ENCODE measurements at regions not wholly inside any gene's neighbourhood (a gene's known extent, or its start where the extent isn't known, plus 50 kb on each side); places are given as distances from the start of the nearest gene placed in this dataset.
"Not testable (repeated sequence)": the region's sequence is repeated elsewhere in the genome, so short reads cannot be mapped to it uniquely, and the experiment has no call there.

DNA sequence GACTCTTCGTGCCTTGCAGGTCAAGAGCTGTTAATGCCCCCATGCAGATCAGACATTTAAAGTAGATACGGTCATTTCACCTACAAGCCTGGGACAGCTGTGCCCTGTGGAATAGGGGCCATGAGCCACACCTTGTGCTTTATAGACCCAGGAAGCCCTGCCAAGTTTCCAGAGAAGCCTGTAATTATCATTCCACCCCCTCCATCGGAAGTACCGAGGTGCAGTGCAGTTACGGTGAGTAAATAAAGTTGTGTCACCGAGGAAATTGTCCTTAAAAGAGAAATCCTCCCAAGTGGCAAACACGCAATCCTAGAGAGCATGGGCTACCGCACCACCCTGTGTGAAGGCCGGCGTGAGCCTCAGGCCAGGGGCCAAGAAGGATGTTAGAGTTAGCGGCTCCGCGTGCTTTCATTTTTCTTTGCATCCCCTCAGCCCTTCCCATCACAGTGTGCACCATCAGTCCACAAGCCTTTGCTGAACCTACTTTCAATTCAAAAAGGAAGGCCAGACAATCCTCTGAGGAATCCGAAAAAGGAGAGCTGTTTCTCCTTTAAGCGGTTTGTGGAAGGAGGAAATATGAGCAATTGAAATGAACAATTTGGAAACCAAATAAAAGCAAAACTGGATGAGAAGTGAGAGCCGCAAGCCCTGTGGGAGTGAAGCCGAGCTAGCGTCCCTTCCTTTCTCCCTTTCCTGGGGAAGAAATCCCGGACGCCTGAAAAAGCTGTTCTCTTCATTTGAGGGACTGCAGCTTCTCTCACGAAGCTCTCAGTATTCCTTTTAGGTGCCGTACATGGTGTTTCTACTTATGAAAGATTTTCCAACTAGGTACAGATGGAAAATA is 183.3 kb upstream of the PDE10A start:
- in situ Hi-C loops (cut with MboI; ENCODE audit: low pct_unique_long_range_greater_than_20kb in 2 of 9, low sequenced_read_pairs in 9 of 9, unreplicated experiment in 9 of 9), result no loop called here
- H3K27ac ChIP-seq, result no peak overlapping the region
- peaks cover 62 to 72% of the 10 kb centered on the region in 2 donors for H3K4me1 ChIP-seq (replicated peaks in 1 of 2)
- peak in 2 of 8 experiments; percentile 44 to 56 for ATAC-seq (replicated peaks in 6 of 8)
- WGBS, 10 experiments, result 3 to 88% (median 71%) methylated on average over 1 to 17 of the region's 22 CpGs; no CpG with 5 or more reads in 1 of the 10 experiments
- H3K4me3 ChIP-seq, result no peak overlapping the region

- H3K27ac ChIP-seq, result no peak overlapping the region
- in situ Hi-C loops (cut with MboI; ENCODE audit: low pct_unique_long_range_greater_than_20kb in 2 of 9, low sequenced_read_pairs in 9 of 9, unreplicated experiment in 9 of 9), result no loop called here
- H3K4me3 ChIP-seq, result no peak overlapping the region
- peak in 5 of 8 experiments; percentile 18 to 56 (median 36) for ATAC-seq (replicated peaks in 6 of 8)
- 17 to 74% (median 54%) methylated on average over 2 to 3 of the region's 3 CpGs; no CpG with 5 or more reads in 3 of the 10 experiments for WGBS, 10 experiments
- peaks cover 62 to 72% of the 10 kb centered on the region in 2 donors for H3K4me1 ChIP-seq (replicated peaks in 1 of 2)
Measured at GRCh38 chr6:165845493-165845892, 182.5 kb upstream of the PDE10A start.

- in situ Hi-C loops (cut with MboI; ENCODE audit: low pct_unique_long_range_greater_than_20kb in 2 of 9, low sequenced_read_pairs in 9 of 9, unreplicated experiment in 9 of 9), result no loop called here
- 30 to 50% (median 40%) methylated on average over 2 to 4 of the region's 4 CpGs; no CpG with 5 or more reads in 2 of the 10 experiments for WGBS, 10 experiments
- peaks cover 62 to 67% of the 10 kb centered on the region in 2 donors for H3K4me1 ChIP-seq (replicated peaks in 1 of 2)
Measured at GRCh38 chr6:165844801-165845364, 181.8 kb upstream of the PDE10A start.

DNA sequence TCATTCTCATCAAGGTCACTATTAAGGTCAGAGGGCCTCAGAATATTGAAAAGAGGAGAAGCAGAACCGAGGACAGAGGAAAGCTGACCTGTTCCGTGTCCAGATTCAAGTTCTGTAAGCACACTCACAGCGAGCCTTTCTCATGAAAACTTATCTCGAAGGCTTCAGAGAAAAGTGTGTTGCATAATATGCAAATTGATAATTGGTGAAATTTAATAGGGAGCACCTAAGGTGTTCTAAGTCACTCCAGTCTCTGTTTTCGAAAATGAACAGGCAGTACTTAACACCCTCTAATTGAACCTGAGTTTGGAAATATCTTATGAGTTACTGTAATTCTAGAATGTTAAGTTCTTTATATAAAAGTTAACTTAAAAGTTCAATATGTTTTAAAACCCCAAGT is 181.2 kb upstream of the PDE10A start:
- WGBS, 10 experiments, result 20 to 100% (median 54%) methylated on average over 1 to 5 of the region's 5 CpGs

More at GRCh38 chr6:165844801-165845364, 181.8 kb upstream of the PDE10A start:
- Histone ChIP-seq H3K4me3 (no peak overlapping the region), H3K27ac (no peak overlapping the region)
- peak in 1 of 8 experiments; percentile 28 for ATAC-seq (replicated peaks in 6 of 8)

DNA sequence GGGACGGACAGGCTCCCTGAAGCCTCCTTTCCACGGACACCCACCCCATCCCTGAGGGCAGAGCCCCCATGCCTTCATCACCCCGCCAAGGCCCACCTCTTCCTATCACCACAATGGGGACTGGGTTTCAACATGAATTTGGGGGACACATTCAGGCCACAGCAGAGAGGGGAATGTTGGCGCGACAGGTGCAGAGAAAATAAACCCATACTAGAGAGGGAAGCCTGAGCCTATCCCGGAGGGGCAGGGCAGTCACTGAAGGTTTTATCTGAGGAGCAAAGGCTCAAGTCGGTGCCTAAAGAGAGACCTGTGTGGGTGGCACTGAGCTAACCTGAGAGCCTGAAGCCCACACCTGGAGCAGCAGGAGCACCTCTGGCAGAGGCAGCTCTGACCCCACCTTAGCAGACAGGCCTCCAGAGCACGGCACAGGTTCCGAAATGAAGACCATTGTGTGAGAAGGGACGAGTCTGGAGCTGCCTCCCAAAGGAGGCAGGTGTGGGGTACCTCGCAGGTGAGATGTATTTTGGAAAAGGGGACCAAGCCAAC is 180.6 kb upstream of the PDE10A start:
- ATAC-seq (replicated peaks in 6 of 8), result no peak
- Histone ChIP-seq H3K4me1 (replicated peaks in 1 of 2) (peaks cover 53 to 56% of the 10 kb centered on the region in 2 donors), H3K27ac (no peak overlapping the region), H3K4me3 (no peak overlapping the region)
- in situ Hi-C loops (cut with MboI; ENCODE audit: low pct_unique_long_range_greater_than_20kb in 2 of 9, low sequenced_read_pairs in 9 of 9, unreplicated experiment in 9 of 9), result no loop called here
- 10 to 100% (median 84%) methylated on average over 1 to 9 of the region's 11 CpGs; no CpG with 5 or more reads in 5 of the 10 experiments for WGBS, 10 experiments

More for the DNA sequence above, 181.2 kb upstream of the PDE10A start:
- in situ Hi-C loops (cut with MboI; ENCODE audit: low pct_unique_long_range_greater_than_20kb in 2 of 9, low sequenced_read_pairs in 9 of 9, unreplicated experiment in 9 of 9), result no loop called here
- Histone ChIP-seq H3K4me3 (no peak overlapping the region), H3K27ac (no peak overlapping the region), H3K4me1 (replicated peaks in 1 of 2) (peaks cover 59 to 62% of the 10 kb centered on the region in 2 donors)
- ATAC-seq (replicated peaks in 6 of 8), result no peak

- ATAC-seq (replicated peaks in 6 of 8), result peak in 2 of 8 experiments; percentile 46 to 47
- Histone ChIP-seq H3K4me3 (no peak overlapping the region), H3K4me1 (replicated peaks in 1 of 2) (peaks cover 47 to 51% of the 10 kb centered on the region in 2 donors), H3K27ac (no peak overlapping the region)
- 7 to 83% (median 44%) methylated on average over 1 to 4 of the region's 5 CpGs; no CpG with 5 or more reads in 6 of the 10 experiments for WGBS, 10 experiments
- in situ Hi-C loops (cut with MboI; ENCODE audit: low pct_unique_long_range_greater_than_20kb in 2 of 9, low sequenced_read_pairs in 9 of 9, unreplicated experiment in 9 of 9), result no loop called here
Measured at GRCh38 chr6:165843121-165843520, 180.1 kb upstream of the PDE10A start.

DNA sequence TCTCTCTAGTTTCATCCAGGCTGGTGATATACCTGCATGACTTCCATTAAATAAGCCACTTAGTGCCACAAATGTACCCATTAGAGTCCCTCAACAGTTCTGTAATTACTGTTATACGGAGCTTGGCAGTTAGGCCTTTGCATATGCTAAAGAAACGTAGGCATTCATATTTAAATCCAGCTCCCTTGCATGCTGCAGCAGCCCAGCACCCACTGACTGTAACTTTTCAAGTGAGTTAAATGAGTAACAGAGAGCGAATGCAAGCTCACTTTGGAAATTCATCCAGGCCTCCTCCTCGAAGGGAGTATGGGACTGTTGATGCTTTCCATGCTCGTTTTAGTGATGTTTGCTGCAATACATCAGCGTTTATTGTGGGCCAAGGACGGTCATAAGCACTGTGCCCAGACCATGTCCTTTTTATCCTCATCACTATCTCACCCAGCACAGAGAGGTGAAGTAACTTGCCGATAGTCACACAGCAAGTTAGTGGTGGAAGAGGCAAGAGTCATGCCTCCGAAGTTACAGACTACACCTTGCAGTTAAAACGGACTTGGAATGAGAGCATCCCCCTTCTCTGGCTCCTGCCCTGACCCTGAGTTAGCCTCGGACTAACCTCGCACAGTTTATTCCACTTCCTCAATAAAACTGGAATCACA is 179.4 kb upstream of the PDE10A start:
- WGBS, 10 experiments, result 6 to 100% (median 39%) methylated on average over 2 to 9 of the region's 12 CpGs
- in situ Hi-C loops (cut with MboI; ENCODE audit: low pct_unique_long_range_greater_than_20kb in 2 of 9, low sequenced_read_pairs in 9 of 9, unreplicated experiment in 9 of 9), result no loop called here
- Histone ChIP-seq H3K27ac (no peak overlapping the region), H3K4me1 (replicated peaks in 1 of 2) (peaks cover 40 to 44% of the 10 kb centered on the region in 2 donors), H3K4me3 (no peak overlapping the region)
- peak in 4 of 8 experiments; percentile 38 to 58 (median 48) for ATAC-seq (replicated peaks in 6 of 8)

DNA sequence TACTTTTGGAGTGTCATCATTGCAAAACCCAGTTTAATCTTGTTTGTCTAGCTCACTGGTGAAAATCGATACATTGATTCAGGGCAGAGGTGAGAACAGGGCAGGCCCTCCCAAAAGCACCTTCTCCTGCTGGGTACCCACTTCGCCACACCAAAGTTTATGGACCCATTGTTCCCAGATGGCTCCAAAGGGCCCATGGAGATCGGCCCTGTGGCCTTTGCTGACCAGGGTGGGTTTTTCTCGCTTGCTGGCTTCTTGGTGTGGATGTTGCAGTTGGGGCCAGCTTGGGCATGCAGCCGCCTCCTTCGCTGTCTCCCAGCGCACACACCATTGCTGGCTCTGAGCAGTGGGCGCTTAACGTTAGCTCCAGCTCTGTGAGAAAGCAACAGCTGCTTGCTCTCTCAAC is 178.1 kb upstream of the PDE10A start:
- peaks cover 30 to 34% of the 10 kb centered on the region in 2 donors for H3K4me1 ChIP-seq (replicated peaks in 1 of 2)
- ATAC-seq (replicated peaks in 6 of 8), result no peak
- in situ Hi-C loops (cut with MboI; ENCODE audit: low pct_unique_long_range_greater_than_20kb in 2 of 9, low sequenced_read_pairs in 9 of 9, unreplicated experiment in 9 of 9), result no loop called here
- H3K4me3 ChIP-seq, result no peak overlapping the region
- H3K27ac ChIP-seq, result no peak overlapping the region
- WGBS, 10 experiments, result 37 to 100% (median 81%) methylated on average over 1 to 7 of the region's 9 CpGs

- in situ Hi-C loops (cut with MboI; ENCODE audit: low pct_unique_long_range_greater_than_20kb in 2 of 9, low sequenced_read_pairs in 9 of 9, unreplicated experiment in 9 of 9), result no loop called here
Measured at GRCh38 chr6:165837948-165838745, 175.1 kb upstream of the PDE10A start.

GRCh38 chr6:165836648-165837047 is 173.6 kb upstream of the PDE10A start:
- ATAC-seq (replicated peaks in 6 of 8); H3K27ac ChIP-seq; H3K4me3 ChIP-seq; H3K4me1 ChIP-seq (replicated peaks in 1 of 2); in situ Hi-C loops (cut with MboI; ENCODE audit: low pct_unique_long_range_greater_than_20kb in 2 of 9, low sequenced_read_pairs in 9 of 9, unreplicated experiment in 9 of 9): not testable (repeated sequence)
- 0 to 100% (median 73%) methylated on average over 1 to 3 of the region's 4 CpGs; no CpG with 5 or more reads in 5 of the 10 experiments for whole genome bisulfite sequencing, 10 experiments

More at GRCh38 chr6:165837948-165838745, 175.1 kb upstream of the PDE10A start:
- H3K4me1 ChIP-seq (replicated peaks in 1 of 2), result peaks cover 4 to 6% of the 10 kb centered on the region in 2 donors
- no peak for ATAC-seq (replicated peaks in 6 of 8)
- H3K27ac ChIP-seq, result no peak overlapping the region
- WGBS, 10 experiments, result 13 to 97% (median 86%) methylated on average over 2 to 8 of the region's 9 CpGs
- no peak overlapping the region for H3K4me3 ChIP-seq

DNA sequence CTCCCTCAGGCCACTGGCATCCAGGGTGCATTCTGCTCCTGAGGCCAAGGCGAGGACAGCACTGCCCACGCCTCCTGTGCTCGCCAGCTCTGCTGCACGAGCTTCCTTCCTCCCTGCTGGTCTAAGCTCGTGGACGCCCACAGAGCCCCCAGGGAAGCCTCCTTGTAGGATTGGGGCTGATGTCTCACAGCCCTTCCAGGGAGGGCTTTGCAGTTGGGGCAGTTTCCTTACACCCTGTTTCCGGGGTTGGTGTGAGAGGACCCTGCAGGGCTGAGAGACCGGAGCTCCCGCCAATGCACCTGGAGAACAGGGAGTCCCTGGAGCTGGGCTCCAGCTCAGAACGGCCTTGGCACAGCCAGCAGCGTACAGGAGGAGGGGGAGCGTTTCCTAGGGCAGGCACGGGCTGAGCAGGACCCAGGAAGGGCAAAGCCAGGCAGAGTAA is 172.4 kb upstream of the PDE10A start:
- Histone ChIP-seq H3K4me1 (replicated peaks in 1 of 2) (peaks cover 0 to 6% of the 10 kb centered on the region in 2 donors), H3K4me3 (no peak overlapping the region), H3K27ac (no peak overlapping the region)
- no peak for ATAC-seq (replicated peaks in 6 of 8)
- in situ Hi-C loops (cut with MboI; ENCODE audit: low pct_unique_long_range_greater_than_20kb in 2 of 9, low sequenced_read_pairs in 9 of 9, unreplicated experiment in 9 of 9), result no loop called here
- WGBS, 10 experiments, result 0 to 81% (median 75%) methylated on average over 1 to 5 of the region's 13 CpGs; no CpG with 5 or more reads in 5 of the 10 experiments

DNA sequence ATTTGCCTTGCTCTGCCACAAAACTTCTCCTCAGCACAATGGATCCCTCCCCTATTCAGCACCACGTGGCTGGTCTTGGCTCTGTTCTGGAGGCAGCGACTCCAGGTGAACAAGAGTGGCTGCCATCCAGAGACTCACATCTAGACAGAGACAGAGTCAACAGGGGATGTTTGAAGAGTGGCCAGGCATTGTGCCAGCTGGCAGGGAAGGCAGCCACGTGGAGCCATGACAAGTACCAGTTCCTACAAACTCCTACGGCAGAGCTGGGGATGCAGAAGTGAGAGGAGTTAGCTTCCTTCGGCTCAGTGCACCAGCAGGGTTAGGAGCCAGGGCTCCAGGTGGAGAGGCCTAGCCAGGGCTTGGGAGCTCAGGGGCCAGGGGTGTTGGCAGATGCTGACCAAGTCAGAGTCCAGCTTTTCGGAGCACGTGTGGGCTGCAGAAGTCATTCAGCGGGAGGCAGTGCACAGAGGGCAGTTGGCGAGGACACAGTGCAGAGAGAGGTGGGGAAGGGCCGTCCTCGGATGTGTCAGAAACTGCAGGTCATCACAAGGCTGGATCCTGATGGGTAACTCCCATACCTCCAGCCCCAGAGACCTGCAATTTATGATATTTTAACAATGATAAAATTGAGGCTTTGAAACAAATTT is 171.7 kb upstream of the PDE10A start:
- WGBS, 10 experiments, result 0 to 100% (median 82%) methylated on average over 1 to 7 of the region's 11 CpGs; no CpG with 5 or more reads in 1 of the 10 experiments
- ATAC-seq (replicated peaks in 6 of 8), result peak in 1 of 8 experiments; percentile 88
- Histone ChIP-seq H3K4me1 (replicated peaks in 1 of 2) (peaks cover 0 to 6% of the 10 kb centered on the region in 2 donors), H3K4me3 (no peak overlapping the region), H3K27ac (no peak overlapping the region)
- in situ Hi-C loops (cut with MboI; ENCODE audit: low pct_unique_long_range_greater_than_20kb in 2 of 9, low sequenced_read_pairs in 9 of 9, unreplicated experiment in 9 of 9), result no loop called here
